ENCODE measurements at regions not wholly inside any gene's neighbourhood (a gene's known extent, or its start where the extent isn't known, plus 50 kb on each side); places are given as distances from the start of the nearest gene placed in this dataset.

DNA sequence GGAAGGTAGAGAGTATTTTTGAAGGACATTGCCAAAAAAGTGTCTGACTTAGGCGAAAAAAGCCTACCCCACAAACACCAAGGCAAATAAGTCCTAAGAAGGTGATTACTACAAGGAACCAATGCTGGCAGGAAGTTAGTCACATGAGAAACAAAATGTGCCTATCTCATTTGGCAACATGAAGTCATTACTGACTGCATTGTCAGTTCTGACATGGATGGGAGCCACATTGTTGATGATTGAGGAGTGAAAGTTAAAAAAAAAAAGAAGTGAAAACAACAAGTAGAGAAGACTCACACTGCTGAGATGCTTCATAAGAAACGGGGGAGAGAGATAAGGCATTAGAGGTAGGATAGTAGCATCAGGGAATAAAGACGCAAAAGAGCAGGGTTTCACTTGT, 141.5 kb upstream of the FAT3 start:
- TF ChIP-seq, protein P1, sequence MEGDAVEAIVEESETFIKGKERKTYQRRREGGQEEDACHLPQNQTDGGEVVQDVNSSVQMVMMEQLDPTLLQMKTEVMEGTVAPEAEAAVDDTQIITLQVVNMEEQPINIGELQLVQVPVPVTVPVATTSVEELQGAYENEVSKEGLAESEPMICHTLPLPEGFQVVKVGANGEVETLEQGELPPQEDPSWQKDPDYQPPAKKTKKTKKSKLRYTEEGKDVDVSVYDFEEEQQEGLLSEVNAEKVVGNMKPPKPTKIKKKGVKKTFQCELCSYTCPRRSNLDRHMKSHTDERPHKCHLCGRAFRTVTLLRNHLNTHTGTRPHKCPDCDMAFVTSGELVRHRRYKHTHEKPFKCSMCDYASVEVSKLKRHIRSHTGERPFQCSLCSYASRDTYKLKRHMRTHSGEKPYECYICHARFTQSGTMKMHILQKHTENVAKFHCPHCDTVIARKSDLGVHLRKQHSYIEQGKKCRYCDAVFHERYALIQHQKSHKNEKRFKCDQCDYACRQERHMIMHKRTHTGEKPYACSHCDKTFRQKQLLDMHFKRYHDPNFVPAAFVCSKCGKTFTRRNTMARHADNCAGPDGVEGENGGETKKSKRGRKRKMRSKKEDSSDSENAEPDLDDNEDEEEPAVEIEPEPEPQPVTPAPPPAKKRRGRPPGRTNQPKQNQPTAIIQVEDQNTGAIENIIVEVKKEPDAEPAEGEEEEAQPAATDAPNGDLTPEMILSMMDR (IDR thresholded peaks at IDR 0.05), result no peak
- no peak for TF ChIP-seq POLR2A (IDR thresholded peaks at IDR 0.05)
